ENCODE measurements at regions not wholly inside any gene's neighbourhood (a gene's known extent, or its start where the extent isn't known, plus 50 kb on each side); places are given as distances from the start of the nearest gene placed in this dataset.

- TF ChIP-seq HDAC2 (IDR thresholded peaks at IDR 0.05) (no peak), CTCF (IDR thresholded peaks at IDR 0.05 in 2 of 3, conservative IDR thresholded peaks at IDR 0.05 in 1 of 3; ENCODE audit: control insufficient read depth in 2 of 3, extremely low read depth in 1 of 3, insufficient read depth in 1 of 3, low read depth in 3 of 3, low read length in 3 of 3) (no peak), NR2C2 (IDR thresholded peaks at IDR 0.05; ENCODE audit: borderline replicate concordance, control insufficient read depth, insufficient read length, low read depth) (no peak), EZH2 (IDR thresholded peaks at IDR 0.05; ENCODE audit: borderline replicate concordance, control insufficient read depth, low read depth, low read length) (no peak), MAX (IDR thresholded peaks at IDR 0.05; ENCODE audit: low read depth, low read length) (no peak), CBX5 (IDR thresholded peaks at IDR 0.05; ENCODE audit: low read depth) (no peak), NRF1 (conservative IDR thresholded peaks at IDR 0.05; ENCODE audit: low read depth, low read length) (no peak), YY1 (IDR thresholded peaks at IDR 0.05; ENCODE audit: low read depth, low read length) (no peak), RELB (IDR thresholded peaks at IDR 0.05; ENCODE audit: low read depth) (no peak), REST (IDR thresholded peaks at IDR 0.05; ENCODE audit: low read depth, low read length) (no peak)
- TF ChIP-seq, protein P1, sequence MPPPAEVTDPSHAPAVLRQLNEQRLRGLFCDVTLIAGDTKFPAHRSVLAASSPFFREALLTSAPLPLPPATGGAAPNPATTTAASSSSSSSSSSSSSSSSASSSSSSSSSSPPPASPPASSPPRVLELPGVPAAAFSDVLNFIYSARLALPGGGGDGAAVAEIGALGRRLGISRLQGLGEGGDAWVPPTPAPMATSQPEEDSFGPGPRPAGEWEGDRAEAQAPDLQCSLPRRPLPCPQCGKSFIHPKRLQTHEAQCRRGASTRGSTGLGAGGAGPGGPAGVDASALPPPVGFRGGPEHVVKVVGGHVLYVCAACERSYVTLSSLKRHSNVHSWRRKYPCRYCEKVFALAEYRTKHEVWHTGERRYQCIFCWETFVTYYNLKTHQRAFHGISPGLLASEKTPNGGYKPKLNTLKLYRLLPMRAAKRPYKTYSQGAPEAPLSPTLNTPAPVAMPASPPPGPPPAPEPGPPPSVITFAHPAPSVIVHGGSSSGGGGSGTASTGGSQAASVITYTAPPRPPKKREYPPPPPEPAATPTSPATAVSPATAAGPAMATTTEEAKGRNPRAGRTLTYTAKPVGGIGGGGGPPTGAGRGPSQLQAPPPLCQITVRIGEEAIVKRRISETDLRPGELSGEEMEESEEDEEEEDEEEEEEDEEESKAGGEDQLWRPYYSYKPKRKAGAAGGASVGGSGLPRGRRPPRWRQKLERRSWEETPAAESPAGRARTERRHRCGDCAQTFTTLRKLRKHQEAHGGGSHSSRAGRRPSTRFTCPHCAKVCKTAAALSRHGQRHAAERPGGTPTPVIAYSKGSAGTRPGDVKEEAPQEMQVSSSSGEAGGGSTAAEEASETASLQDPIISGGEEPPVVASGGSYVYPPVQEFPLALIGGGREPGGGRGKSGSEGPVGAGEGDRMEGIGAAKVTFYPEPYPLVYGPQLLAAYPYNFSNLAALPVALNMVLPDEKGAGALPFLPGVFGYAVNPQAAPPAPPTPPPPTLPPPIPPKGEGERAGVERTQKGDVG (CRISPR knock-in tag; IDR thresholded peaks at IDR 0.05) = no peak
Measured at GRCh38 chr4:106816496-106816895, 219.6 kb downstream of the DKK2 start.
